ENCODE measurements at regions not wholly inside any gene's neighbourhood (a gene's known extent, or its start where the extent isn't known, plus 50 kb on each side); places are given as distances from the start of the nearest gene placed in this dataset.

DNA sequence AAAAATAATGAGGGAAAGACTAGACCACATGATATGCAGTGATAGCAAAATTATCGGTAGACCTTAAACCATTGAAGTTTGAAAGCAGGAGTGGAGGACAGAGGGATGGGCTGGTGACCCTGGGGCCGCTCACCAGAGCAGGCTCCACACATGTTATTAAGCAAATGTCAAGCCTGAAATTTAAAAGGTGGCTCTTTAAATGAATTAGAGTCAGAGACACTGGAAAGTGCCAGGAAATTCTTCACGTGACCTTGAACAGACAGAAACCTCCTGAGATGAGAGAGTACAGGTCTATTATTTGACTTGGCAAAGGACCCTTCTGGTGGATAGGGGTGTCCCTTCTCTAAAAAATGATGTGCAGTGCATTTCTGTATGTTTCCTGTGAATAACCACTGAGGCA is 111.0 kb upstream of the CPEB4 start (continued):
- TF ChIP-seq CEBPB (IDR thresholded peaks at IDR 0.05; ENCODE audit: low read depth, low read length) (no peak), NRF1 (IDR thresholded peaks at IDR 0.05; ENCODE audit: low read depth, low read length) (no peak), ASH2L (IDR thresholded peaks at IDR 0.05; ENCODE audit: low read length) (no peak), YY1 (IDR thresholded peaks at IDR 0.05; ENCODE audit: low read depth, low read length) (no peak), BRCA1 (IDR thresholded peaks at IDR 0.05; ENCODE audit: low read depth, low read length) (no peak), EGR1 (IDR thresholded peaks at IDR 0.05; ENCODE audit: borderline replicate concordance, low read depth, low read length) (no peak), SP2 (IDR thresholded peaks at IDR 0.05; ENCODE audit: low read length) (no peak), TBP (IDR thresholded peaks at IDR 0.05; ENCODE audit: low read depth, low read length) (no peak)
